Spleen (tissue), 11 donors: ENCODE measurements at regions not wholly inside any gene's neighbourhood (a gene's known extent, or its start where the extent isn't known, plus 50 kb on each side); places are given as distances from the start of the nearest gene placed in this dataset.
"Not testable (repeated sequence)": the region's sequence is repeated elsewhere in the genome, so short reads cannot be mapped to it uniquely, and the experiment has no call there.

Source experiments
- DNase-seq: peaks from one replicate; pipeline ENCODE4 v3.0.0-alpha.2; 2020
- H3K27ac ChIP-seq, 8 donors: fragments of 200-600 bp; sonication (generic) in 7 of 8; 1 replicate in 4 of 8; 2 replicates in 4 of 8; pipeline versions ENCODE4 v1.5.0 to v1.8.0; 2016 to 2021; ENCODE audit warnings: inconsistent platforms in 4 of 8, mild to moderate bottlenecking in 4 of 8, moderate library complexity in 1 of 8
- H3K27me3 ChIP-seq, 7 donors: fragments of 200-600 bp; sonication (generic) in 6 of 7; replicated peaks in 1 of 7; 1 replicate in 4 of 7; 2 replicates in 3 of 7; pipeline versions ENCODE4 v1.5.0 to v1.8.0; 2016 to 2021; ENCODE audit warnings: inconsistent platforms in 3 of 7, mild to moderate bottlenecking in 1 of 7
- H3K36me3 ChIP-seq, 6 donors: fragments of 200-600 bp; sonication (generic) in 5 of 6; 1 replicate in 4 of 6; 2 replicates in 2 of 6; pipeline versions ENCODE4 v1.5.0 to v1.8.0; 2016 to 2021; ENCODE audit warnings: inconsistent platforms in 2 of 6
- H3K4me1 ChIP-seq, 6 donors: fragments of 200-600 bp; sonication (generic) in 5 of 6; 1 replicate in 3 of 6; 2 replicates in 3 of 6; pipeline versions ENCODE4 v1.5.0 to v1.8.0; 2016 to 2021; ENCODE audit warnings: inconsistent platforms in 3 of 6
- H3K4me3 ChIP-seq, 8 donors: fragments of 200-600 bp; sonication (generic) in 7 of 8; 1 replicate in 4 of 8; 2 replicates in 4 of 8; pipeline versions ENCODE4 v1.5.0 to v1.8.0; 2016 to 2021; ENCODE audit warnings: inconsistent platforms in 4 of 8, mild to moderate bottlenecking in 4 of 8, moderate library complexity in 2 of 8
- H3K9me3 ChIP-seq, 8 donors: fragments of 200-600 bp; sonication (generic) in 7 of 8; 1 replicate in 4 of 8; 2 replicates in 4 of 8; pipeline versions ENCODE4 v1.5.0 to v1.8.0; 2016 to 2021; ENCODE audit warnings: inconsistent platforms in 4 of 8
- POLR2A ChIP-seq, 3 donors: fragments of 450-650 bp; IDR thresholded peaks; one replicate each; pipeline ENCODE4 v1.5.1; 2017; ENCODE audit warnings: antibody characterized with exemption in 3 of 3, mild to moderate bottlenecking in 1 of 3
- POLR2AphosphoS5 ChIP-seq, 3 donors: sonication (generic); formaldehyde crosslinking; IDR thresholded peaks; one replicate each; pipeline ENCODE4 v1.5.1; 2017; ENCODE audit warnings: antibody characterized with exemption in 3 of 3
- WGBS, 5 donors: extraction: QIAGEN DNeasy Blood & Tissue Kit in 3 of 5; methylation state at CpG; one replicate each; pipeline versions ENCODE4 v1.1.5 to v1.1.7; 2013 to 2018; 5-methylcytosine and 5-hydroxymethylcytosine counted together
- intact Hi-C: fragments of 100-400 bp; cut with DNase I; formaldehyde crosslinking; loops from one replicate; pipeline ENCODE4 v1.15.0; 2023; ENCODE audit warnings: low total_unique reads
- TF ChIP-seq, protein P1 (sequence below), 11 experiments: fragments of 200-600 bp in 7 of 11; fragments of 450-650 bp in 4 of 11; sonication (generic) in 4 of 11; IDR thresholded peaks in 8 of 11; conservative IDR thresholded peaks in 3 of 11; 1 replicate in 7 of 11; 2 replicates in 4 of 11; pipeline versions ENCODE4 v1.4.0 to v1.8.0; 2016 to 2021; ENCODE audit warnings: antibody characterized with exemption in 11 of 11, inconsistent platforms in 4 of 11, mild to moderate bottlenecking in 1 of 11
- donor health status: healthy with polysubstance abuse.
- donor health status: DM: no; HTN: no; CAD: no; lungs with moderate emphysema.
- donor health status: DM: no; HTN: no; CAD: no.
- donor health status: Bipolar disorder and iron deficiency.
- donor health status: healthy.
- donor health status: DM: no; HTN: no; CAD: no.
- donor health status: DM: yes; HTN: yes; CAD: no.

DNA sequence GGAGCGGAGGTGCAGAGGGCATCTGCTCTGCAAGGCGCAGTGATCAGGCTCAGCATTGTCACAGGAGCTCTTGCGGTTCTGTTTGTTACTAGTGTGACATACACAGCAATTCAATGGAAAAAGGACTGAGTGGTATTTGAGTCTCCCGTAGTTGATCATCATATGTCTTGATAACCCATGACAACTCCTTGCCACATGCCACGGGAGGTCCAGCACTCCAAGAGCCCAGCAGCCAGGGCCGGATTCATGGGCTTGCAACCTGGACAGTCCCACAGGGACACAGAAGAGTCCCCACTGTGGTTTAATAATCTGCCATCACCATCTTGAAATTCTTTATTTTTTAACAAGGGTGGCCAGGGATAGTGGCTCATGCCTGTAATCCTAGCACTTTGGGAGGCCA, 58.1 kb upstream of the ROPN1B start:
- H3K4me1 ChIP-seq = peaks cover 0 to 13% (median 5%) of the 10 kb centered on the region in 6 donors
- H3K36me3 ChIP-seq, H3K27me3 ChIP-seq, intact Hi-C loops, H3K9me3 ChIP-seq, H3K4me3 ChIP-seq, H3K27ac ChIP-seq, DNase-seq: not testable (repeated sequence)
- 86 to 93% (median 89%) methylated on average over 6 of the region's 6 CpGs for WGBS, 5 donors

DNA sequence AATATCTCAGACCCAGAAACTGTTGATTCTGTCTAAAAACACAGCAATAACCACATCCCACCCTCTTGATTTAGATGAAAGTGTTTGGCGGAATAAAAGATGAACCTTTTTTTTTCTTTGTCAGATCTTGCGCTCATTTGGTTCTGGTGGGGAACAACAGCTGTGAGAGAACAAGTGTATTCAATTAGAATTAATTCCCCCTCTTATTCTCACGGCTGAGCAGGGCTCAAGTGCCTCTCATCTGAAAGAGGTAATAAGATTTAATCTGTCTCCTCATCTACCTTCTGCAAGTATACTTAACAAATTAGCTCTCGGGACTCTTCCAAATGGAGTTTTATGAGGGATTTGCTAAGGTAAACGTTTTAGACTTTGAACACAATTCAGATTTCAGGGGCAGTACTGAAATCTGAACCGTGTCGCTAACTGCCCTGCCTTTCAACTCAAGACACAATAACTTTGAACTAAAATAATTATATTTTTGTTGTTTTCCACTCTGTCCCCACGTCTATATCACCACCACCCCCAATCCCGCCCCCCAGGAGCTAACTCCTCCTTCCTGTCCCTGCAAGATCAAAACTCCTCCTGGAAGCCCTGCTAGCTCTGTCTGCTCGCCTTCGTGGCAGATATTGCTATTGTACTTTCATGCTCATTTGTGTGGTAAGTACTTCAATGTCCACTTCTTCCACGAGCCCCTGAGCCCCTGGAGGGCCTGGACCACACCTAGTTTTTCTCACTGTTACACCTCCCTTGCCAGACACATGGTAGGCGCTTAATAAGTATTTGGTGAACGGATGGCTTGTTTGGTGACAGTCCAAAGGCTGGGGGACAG, 54.2 kb upstream of the ROPN1B start:
- 30 to 42% (median 34%) methylated on average over 13 to 14 of the region's 14 CpGs for WGBS, 5 donors
- H3K4me1 ChIP-seq = peaks cover 0 to 22% (median 12%) of the 10 kb centered on the region in 6 donors
- intact Hi-C loops, DNase-seq, H3K9me3 ChIP-seq, H3K36me3 ChIP-seq, H3K27me3 ChIP-seq: not testable (repeated sequence)
- peak overlapping the region; percentile 45 to 95 (median 70) for H3K4me3 ChIP-seq
- peak overlapping the region; percentile 72 to 92 (median 88) for H3K27ac ChIP-seq

DNA sequence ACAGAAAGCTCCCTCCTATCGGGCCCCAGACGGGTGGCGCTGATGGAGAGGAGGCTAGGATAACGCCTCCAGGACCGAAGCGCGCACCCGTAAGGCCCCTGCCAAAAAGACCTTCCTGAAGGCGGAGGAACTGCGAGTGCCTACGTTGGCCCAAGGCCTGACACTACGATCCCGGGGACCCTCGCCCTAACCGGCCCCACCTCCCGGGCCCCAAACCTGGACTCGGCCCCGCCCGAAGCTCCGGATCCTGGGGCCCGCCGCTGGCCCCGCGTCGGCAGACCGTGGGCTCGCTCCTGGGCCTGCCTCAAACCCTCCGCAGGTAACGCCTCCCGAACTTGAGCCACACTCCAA, 53.6 kb upstream of the ROPN1B start:
- H3K9me3 ChIP-seq, intact Hi-C loops, H3K27me3 ChIP-seq, H3K36me3 ChIP-seq: not testable (repeated sequence)
- WGBS, 5 donors = 0 to 4% (median 0%) methylated on average over 14 to 30 of the region's 30 CpGs
- Histone ChIP-seq H3K27ac (peak overlapping the region; percentile 72 to 92 (median 88)), H3K4me3 (peak overlapping the region; percentile 45 to 95 (median 70)), H3K4me1 (peaks cover 0 to 22% (median 12%) of the 10 kb centered on the region in 6 donors)
- DNase-seq = peak; percentile 94

DNA sequence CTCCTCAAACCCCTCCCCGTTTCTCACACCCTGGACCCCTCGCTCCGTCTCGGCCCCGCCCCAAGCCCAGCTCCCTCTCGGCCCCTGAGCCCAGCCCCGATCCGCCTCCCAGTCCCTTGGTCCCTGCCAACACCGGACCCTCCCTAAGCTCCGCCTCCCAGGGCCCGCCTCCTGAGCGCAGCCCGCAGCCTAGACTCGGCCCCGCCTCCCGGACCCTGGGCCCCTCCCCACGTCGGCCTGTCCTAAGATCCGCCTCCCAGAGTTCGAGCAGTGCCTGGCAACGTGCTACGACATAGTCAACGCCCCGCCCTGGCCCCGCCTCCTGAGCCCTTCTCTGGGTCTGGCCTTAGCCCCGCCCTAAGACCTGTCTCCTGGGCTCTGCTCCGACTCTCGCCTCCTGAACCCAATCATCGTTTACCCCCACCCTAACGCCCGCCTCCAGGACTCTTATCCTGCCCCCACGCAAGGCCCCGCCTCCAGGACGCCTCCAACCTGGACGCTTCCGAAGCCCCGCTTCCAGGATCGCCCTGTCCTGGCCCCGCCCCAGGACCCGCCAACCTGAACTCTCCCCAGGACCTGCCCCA, 53.1 kb upstream of the ROPN1B start:
- TF ChIP-seq POLR2AphosphoS5 (IDR thresholded peaks at IDR 0.05) = peak; percentile 32 to 73 (median 71)
- intact Hi-C loops, H3K27me3 ChIP-seq, H3K9me3 ChIP-seq, H3K36me3 ChIP-seq: not testable (repeated sequence)
- peaks cover 0 to 22% (median 12%) of the 10 kb centered on the region in 6 donors for H3K4me1 ChIP-seq
- DNase-seq = peak; percentile 100
- peak overlapping the region; percentile 45 to 95 (median 70) for H3K4me3 ChIP-seq
- 0 to 2% (median 1%) methylated on average over 35 to 40 of the region's 40 CpGs for WGBS, 5 donors
- H3K27ac ChIP-seq = peak overlapping the region; percentile 72 to 92 (median 88)

DNA sequence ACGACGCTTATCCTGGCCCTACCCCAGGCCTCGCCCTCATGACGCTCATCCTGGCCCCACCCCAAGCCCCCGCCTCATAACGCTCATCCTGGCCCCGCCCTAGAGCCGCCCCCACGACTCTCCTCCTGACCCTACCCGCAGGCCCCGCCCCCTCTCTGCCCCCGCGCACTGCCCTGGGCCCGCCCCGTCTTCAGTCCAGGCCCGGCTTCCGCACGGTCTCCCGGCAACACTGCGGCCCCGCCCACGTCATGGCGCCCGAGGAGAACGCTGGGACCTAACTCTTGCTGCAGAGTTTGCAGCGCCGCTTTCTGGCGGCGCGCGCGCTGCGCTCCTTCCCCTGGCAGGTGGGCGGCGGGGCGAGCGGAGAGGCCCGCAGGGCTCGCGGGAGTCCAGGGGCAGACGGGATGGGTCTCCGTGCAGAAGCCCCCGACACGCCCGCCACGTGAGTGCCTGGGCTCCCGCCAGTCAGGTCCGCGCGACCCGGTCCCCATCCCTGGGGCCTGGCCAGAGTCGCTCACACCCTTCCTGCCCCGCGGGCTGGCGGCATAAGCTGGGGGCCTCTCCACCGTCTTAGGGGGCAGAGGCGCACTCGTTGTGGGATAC, 52.5 kb upstream of the ROPN1B start:
- Histone ChIP-seq H3K27ac (peak overlapping the region; percentile 54 to 92 (median 88)), H3K27me3 (no peaks in the 10 kb centered on the region), H3K36me3 (no peaks in the 10 kb centered on the region), H3K4me1 (peaks cover 0 to 22% (median 12%) of the 10 kb centered on the region in 6 donors), H3K9me3 (no peaks in the 10 kb centered on the region), H3K4me3 (peak overlapping the region; percentile 60 to 95 (median 82))
- WGBS, 5 donors = 0 to 3% (median 1%) methylated on average over 18 to 58 of the region's 58 CpGs
- TF ChIP-seq POLR2A (IDR thresholded peaks at IDR 0.05) (no peak), POLR2AphosphoS5 (IDR thresholded peaks at IDR 0.05) (peak in 2 of 3 donors; percentile 27 to 61)
- TF ChIP-seq, protein P1, sequence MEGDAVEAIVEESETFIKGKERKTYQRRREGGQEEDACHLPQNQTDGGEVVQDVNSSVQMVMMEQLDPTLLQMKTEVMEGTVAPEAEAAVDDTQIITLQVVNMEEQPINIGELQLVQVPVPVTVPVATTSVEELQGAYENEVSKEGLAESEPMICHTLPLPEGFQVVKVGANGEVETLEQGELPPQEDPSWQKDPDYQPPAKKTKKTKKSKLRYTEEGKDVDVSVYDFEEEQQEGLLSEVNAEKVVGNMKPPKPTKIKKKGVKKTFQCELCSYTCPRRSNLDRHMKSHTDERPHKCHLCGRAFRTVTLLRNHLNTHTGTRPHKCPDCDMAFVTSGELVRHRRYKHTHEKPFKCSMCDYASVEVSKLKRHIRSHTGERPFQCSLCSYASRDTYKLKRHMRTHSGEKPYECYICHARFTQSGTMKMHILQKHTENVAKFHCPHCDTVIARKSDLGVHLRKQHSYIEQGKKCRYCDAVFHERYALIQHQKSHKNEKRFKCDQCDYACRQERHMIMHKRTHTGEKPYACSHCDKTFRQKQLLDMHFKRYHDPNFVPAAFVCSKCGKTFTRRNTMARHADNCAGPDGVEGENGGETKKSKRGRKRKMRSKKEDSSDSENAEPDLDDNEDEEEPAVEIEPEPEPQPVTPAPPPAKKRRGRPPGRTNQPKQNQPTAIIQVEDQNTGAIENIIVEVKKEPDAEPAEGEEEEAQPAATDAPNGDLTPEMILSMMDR (IDR thresholded peaks at IDR 0.05 in 8 of 11, conservative IDR thresholded peaks at IDR 0.05 in 3 of 11) = peak in 2 of 11 experiments; percentile 37 to 40
- intact Hi-C loops = no loop called here
- DNase-seq = peak; percentile 99

DNA sequence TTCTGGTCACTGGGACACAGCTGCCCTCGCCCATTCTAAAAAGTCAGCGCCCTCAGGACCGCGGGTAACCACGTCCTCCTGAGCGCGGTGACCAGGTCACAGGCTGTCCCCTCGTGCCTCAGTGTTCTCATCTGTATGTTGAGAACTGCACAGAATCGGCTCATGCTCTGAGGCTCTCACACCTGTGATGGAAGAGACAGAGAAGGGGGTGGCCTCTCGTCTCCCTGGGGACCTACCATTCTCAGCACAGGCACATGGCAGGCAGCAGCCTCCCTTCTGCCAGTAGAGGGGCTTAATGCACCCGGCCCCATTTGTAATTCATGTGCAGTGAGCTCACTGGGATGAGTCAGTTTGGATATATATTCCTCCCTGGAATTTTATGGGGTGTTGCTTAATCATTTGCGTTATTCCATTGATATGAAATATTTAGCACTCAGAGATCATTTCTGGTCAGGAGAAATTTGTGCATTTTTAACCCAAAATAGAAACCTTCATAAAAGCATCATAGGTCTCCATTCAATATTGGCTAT, 51.9 kb upstream of the ROPN1B start:
- peak; percentile 84 for DNase-seq
- H3K4me1 ChIP-seq = peaks cover 0 to 22% (median 12%) of the 10 kb centered on the region in 6 donors
- H3K4me3 ChIP-seq = peak overlapping the region; percentile 60 to 95 (median 82)
- H3K9me3 ChIP-seq, H3K27me3 ChIP-seq, intact Hi-C loops, H3K36me3 ChIP-seq: not testable (repeated sequence)
- peak overlapping the region in 7 of 8 donors; percentile 64 to 92 (median 90) for H3K27ac ChIP-seq
- WGBS, 5 donors = 5 to 15% (median 6%) methylated on average over 4 to 12 of the region's 12 CpGs

DNA sequence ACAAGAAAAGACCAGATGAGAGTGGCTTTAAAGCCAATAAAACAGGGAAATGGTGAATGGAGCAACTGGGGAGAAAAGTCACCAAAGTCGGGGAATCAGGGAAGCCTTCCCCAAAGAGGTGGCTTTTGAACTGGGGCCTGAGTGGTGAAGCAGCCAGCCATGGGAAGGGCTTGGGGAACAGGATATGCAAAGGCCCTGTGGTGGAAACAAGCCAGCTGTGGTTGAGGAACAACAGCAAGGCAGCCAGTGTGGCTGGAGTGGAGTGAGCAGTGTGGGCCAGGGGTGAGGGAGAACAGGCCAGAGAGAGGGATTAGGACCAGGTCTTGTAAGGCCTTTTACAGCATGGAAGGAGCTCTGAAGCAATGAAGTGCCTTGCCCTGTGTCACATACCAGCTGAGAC, 51.0 kb upstream of the ROPN1B start:
- H3K27me3 ChIP-seq, DNase-seq, H3K9me3 ChIP-seq, H3K4me3 ChIP-seq, intact Hi-C loops, H3K36me3 ChIP-seq, H3K27ac ChIP-seq: not testable (repeated sequence)
- 88 to 100% (median 96%) methylated on average over 1 of the region's 1 CpG for WGBS, 5 donors
- H3K4me1 ChIP-seq = peaks cover 0 to 22% (median 12%) of the 10 kb centered on the region in 6 donors

DNA sequence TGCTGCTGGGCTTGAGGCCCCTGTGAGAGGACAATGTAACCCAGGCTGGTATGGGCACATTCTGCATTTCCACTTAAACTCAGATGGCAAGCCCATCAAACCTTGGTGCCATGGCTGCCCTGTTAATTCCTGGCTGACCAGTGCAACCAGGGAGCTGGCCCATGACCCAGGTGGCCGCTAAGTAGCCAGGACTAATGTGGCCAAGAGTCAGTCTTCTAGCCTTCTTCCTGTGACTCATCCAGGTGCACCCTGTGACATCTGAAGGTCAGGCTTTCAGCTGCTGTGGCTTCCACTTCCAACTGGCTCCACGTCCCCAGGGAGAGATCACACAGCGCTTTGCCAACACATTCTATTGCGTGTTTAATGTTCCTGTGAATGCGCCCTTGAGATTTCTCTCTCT, 50.5 kb upstream of the ROPN1B start:
- DNase-seq = not testable (repeated sequence)

DNA sequence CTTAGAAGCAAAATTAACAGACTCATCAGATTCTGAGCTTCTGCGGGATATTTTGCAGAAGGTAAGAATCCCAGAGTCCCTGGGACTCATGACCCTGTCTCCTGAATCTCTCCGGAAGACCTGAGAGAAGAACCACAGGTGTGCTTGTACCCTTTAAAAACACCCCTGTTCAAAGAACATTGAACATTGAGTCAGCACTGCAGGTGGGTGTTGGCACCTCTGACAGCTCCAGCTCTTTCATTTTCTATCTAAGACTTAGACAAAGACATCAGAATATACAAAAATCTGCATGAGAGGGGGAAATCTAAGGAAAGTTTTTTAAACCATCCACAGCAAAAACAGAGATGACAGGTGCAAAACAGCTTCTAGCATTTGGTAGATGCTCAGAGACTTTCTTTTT, 50.1 kb upstream of the ROPN1B start:
- WGBS, 5 donors = 84 to 97% (median 88%) methylated on average over 2 of the region's 2 CpGs
- H3K27me3 ChIP-seq, H3K4me3 ChIP-seq, intact Hi-C loops, H3K27ac ChIP-seq, H3K36me3 ChIP-seq, DNase-seq, H3K9me3 ChIP-seq: not testable (repeated sequence)
- peaks cover 0 to 22% (median 12%) of the 10 kb centered on the region in 6 donors for H3K4me1 ChIP-seq

More for the DNA sequence above, 50.5 kb upstream of the ROPN1B start:
- 79 to 100% (median 89%) methylated on average over 3 to 5 of the region's 5 CpGs for WGBS, 5 donors
- peaks cover 0 to 22% (median 12%) of the 10 kb centered on the region in 6 donors for H3K4me1 ChIP-seq
- H3K27ac ChIP-seq, H3K27me3 ChIP-seq, intact Hi-C loops, H3K36me3 ChIP-seq, H3K4me3 ChIP-seq, H3K9me3 ChIP-seq: not testable (repeated sequence)
